ENCODE measurements at regions not wholly inside any gene's neighbourhood (a gene's known extent, or its start where the extent isn't known, plus 50 kb on each side); places are given as distances from the start of the nearest gene placed in this dataset.
"Not testable (repeated sequence)": the region's sequence is repeated elsewhere in the genome, so short reads cannot be mapped to it uniquely, and the experiment has no call there.

DNA sequence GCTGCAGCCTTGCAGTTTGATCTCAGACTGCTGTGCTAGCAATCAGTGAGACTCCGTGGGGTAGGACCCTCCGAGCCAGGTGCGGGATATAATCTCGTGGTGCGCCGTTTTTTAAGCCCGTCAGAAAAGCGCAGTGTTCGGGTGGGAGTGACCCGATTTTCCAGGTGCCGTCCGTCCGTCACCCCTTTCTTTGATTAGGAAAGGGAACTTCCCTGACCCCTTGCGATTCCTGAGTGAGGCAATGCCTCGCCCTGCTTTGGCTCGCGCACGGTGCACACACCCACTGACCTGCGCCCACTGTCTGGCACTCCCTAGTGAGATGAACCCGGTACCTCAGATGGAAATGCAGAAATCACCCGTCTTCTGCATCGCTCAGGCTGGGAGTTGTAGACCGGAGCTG lies 203.2 kb downstream of the SNCAIP start:
- TF ChIP-seq JUN (CRISPR knock-in tag; IDR thresholded peaks at IDR 0.05); ELF4 (CRISPR knock-in tag; IDR thresholded peaks at IDR 0.05; ENCODE audit: low read depth); NR2C2 (CRISPR knock-in tag; IDR thresholded peaks at IDR 0.05); CREB1 (CRISPR knock-in tag; IDR thresholded peaks at IDR 0.05): not testable (repeated sequence)
- TF ChIP-seq, protein P1, sequence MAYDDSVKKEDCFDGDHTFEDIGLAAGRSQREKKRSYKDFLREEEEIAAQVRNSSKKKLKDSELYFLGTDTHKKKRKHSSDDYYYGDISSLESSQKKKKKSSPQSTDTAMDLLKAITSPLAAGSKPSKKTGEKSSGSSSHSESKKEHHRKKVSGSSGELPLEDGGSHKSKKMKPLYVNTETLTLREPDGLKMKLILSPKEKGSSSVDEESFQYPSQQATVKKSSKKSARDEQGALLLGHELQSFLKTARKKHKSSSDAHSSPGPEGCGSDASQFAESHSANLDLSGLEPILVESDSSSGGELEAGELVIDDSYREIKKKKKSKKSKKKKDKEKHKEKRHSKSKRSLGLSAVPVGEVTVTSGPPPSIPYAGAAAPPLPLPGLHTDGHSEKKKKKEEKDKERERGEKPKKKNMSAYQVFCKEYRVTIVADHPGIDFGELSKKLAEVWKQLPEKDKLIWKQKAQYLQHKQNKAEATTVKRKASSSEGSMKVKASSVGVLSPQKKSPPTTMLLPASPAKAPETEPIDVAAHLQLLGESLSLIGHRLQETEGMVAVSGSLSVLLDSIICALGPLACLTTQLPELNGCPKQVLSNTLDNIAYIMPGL (CRISPR knock-in tag; IDR thresholded peaks at IDR 0.05), result not testable (repeated sequence)
- TF ChIP-seq, protein P2, sequence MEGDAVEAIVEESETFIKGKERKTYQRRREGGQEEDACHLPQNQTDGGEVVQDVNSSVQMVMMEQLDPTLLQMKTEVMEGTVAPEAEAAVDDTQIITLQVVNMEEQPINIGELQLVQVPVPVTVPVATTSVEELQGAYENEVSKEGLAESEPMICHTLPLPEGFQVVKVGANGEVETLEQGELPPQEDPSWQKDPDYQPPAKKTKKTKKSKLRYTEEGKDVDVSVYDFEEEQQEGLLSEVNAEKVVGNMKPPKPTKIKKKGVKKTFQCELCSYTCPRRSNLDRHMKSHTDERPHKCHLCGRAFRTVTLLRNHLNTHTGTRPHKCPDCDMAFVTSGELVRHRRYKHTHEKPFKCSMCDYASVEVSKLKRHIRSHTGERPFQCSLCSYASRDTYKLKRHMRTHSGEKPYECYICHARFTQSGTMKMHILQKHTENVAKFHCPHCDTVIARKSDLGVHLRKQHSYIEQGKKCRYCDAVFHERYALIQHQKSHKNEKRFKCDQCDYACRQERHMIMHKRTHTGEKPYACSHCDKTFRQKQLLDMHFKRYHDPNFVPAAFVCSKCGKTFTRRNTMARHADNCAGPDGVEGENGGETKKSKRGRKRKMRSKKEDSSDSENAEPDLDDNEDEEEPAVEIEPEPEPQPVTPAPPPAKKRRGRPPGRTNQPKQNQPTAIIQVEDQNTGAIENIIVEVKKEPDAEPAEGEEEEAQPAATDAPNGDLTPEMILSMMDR (IDR thresholded peaks at IDR 0.05), result not testable (repeated sequence)

All from WTC11 (cell line).